ENCODE measurements at regions not wholly inside any gene's neighbourhood (a gene's known extent, or its start where the extent isn't known, plus 50 kb on each side); places are given as distances from the start of the nearest gene placed in this dataset.

- WGBS, result 95% methylated on average over 2 of the region's 2 CpGs
- H3K27ac ChIP-seq (ENCODE audit: low read depth in 1 of 2, low read length in 2 of 2), result no peak overlapping the region
- H3K36me3 ChIP-seq (ENCODE audit: control insufficient read depth in 4 of 4, insufficient read depth in 3 of 4, low read depth in 1 of 4, low read length in 3 of 4), result no peaks in the 10 kb centered on the region
- no peak overlapping the region for H3K9ac ChIP-seq (ENCODE audit: low read depth in 1 of 2, low read length in 2 of 2)
- H3K4me1 ChIP-seq (ENCODE audit: control insufficient read depth in 4 of 4, insufficient read depth in 4 of 4, low read length in 3 of 4), result no peaks in the 10 kb centered on the region
- H3K9me3 ChIP-seq (ENCODE audit: control insufficient read depth in 4 of 4, low read length in 3 of 4), result no peaks in the 10 kb centered on the region
- H3K4me3 ChIP-seq (ENCODE audit: low read depth in 1 of 3, low read length in 3 of 3), result no peak overlapping the region
- DNase-seq (ENCODE audit: low spot score), result no peak
- H3K27me3 ChIP-seq (ENCODE audit: control insufficient read depth in 4 of 4, insufficient read depth in 4 of 4, low read length in 3 of 4), result no peaks in the 10 kb centered on the region
- TF ChIP-seq ZBTB33 (IDR thresholded peaks at IDR 0.05) (no peak), GABPA (IDR thresholded peaks at IDR 0.05 in 1 of 2, conservative IDR thresholded peaks at IDR 0.05 in 1 of 2) (no peak), FOXA1 (IDR thresholded peaks at IDR 0.05) (no peak), EGR1 (IDR thresholded peaks at IDR 0.05; ENCODE audit: low read depth in 2 of 2) (no peak), HNF4G (IDR thresholded peaks at IDR 0.05) (no peak), SP1 (IDR thresholded peaks at IDR 0.05) (no peak), TAF1 (conservative IDR thresholded peaks at IDR 0.05) (no peak), ATF3 (IDR thresholded peaks at IDR 0.05) (no peak), RAD21 (IDR thresholded peaks at IDR 0.05) (no peak), CTCF (IDR thresholded peaks at IDR 0.05; ENCODE audit: low read depth, low read length, missing input control) (no peak), NR2F2 (IDR thresholded peaks at IDR 0.05) (no peak), FOXA2 (IDR thresholded peaks at IDR 0.05) (no peak)
Measured at GRCh38 chr3:107247116-107247515, 130.1 kb upstream of the CCDC54 start.

GRCh38 chr3:107249132-107249531 is 128.1 kb upstream of the CCDC54 start:
- no peaks in the 10 kb centered on the region for H3K27me3 ChIP-seq (ENCODE audit: control insufficient read depth in 4 of 4, insufficient read depth in 4 of 4, low read length in 3 of 4)
- no peak overlapping the region for H3K27ac ChIP-seq (ENCODE audit: low read depth in 1 of 2, low read length in 2 of 2)
- H3K9ac ChIP-seq (ENCODE audit: low read depth in 1 of 2, low read length in 2 of 2), result no peak overlapping the region
- no peaks in the 10 kb centered on the region for H3K4me1 ChIP-seq (ENCODE audit: control insufficient read depth in 4 of 4, insufficient read depth in 4 of 4, low read length in 3 of 4)
- H3K9me3 ChIP-seq (ENCODE audit: control insufficient read depth in 4 of 4, low read length in 3 of 4), result no peaks in the 10 kb centered on the region
- DNase-seq (ENCODE audit: low spot score), result no peak
- H3K36me3 ChIP-seq (ENCODE audit: control insufficient read depth in 4 of 4, insufficient read depth in 3 of 4, low read depth in 1 of 4, low read length in 3 of 4), result no peaks in the 10 kb centered on the region
- no peak for TF ChIP-seq REST (IDR thresholded peaks at IDR 0.05)
- no peak for TF ChIP-seq ATF3 (IDR thresholded peaks at IDR 0.05)
- no peak for TF ChIP-seq NR2F2 (IDR thresholded peaks at IDR 0.05)
- TF ChIP-seq FOXA2 (IDR thresholded peaks at IDR 0.05), result no peak
- TF ChIP-seq TAF1 (conservative IDR thresholded peaks at IDR 0.05), result no peak
- TF ChIP-seq ZBTB33 (IDR thresholded peaks at IDR 0.05), result no peak
- TF ChIP-seq HNF4G (IDR thresholded peaks at IDR 0.05), result no peak
- TF ChIP-seq GABPA (IDR thresholded peaks at IDR 0.05 in 1 of 2, conservative IDR thresholded peaks at IDR 0.05 in 1 of 2), result no peak
- no peak for TF ChIP-seq CTCF (IDR thresholded peaks at IDR 0.05; ENCODE audit: low read depth, low read length, missing input control)
- no peak for TF ChIP-seq RAD21 (IDR thresholded peaks at IDR 0.05)
- TF ChIP-seq SP1 (IDR thresholded peaks at IDR 0.05), result no peak
- WGBS, result 97% methylated on average over 2 of the region's 2 CpGs
- H3K4me3 ChIP-seq (ENCODE audit: low read depth in 1 of 3, low read length in 3 of 3), result no peak overlapping the region

Measured in liver (tissue), 8 donors.